ENCODE measurements at regions not wholly inside any gene's neighbourhood (a gene's known extent, or its start where the extent isn't known, plus 50 kb on each side); places are given as distances from the start of the nearest gene placed in this dataset.
"Not testable (repeated sequence)": the region's sequence is repeated elsewhere in the genome, so short reads cannot be mapped to it uniquely, and the experiment has no call there.

DNA sequence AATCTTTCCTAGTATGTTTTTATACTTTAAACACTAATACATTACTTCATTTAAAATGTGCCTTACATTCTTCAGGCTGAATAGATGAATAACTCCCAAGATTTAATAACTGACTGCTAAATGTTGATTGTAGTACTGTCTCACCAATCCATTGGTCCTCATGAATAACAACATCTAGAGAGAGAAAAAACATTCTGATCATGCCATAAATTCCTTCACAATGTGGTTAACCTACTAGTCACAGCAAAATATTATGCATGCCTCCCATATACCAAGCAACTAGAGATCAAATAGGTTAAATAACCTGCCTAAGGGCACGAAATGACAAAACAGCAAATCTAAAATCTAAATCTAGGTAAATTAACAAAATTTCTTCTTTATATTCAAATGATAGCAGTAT is 66.2 kb downstream of the SYT15 start:
- H3K27ac ChIP-seq; H3K4me3 ChIP-seq; H3K4me1 ChIP-seq (replicated peaks in 1 of 2); in situ Hi-C loops (cut with MboI; ENCODE audit: low pct_unique_long_range_greater_than_20kb in 2 of 9, low sequenced_read_pairs in 9 of 9, unreplicated experiment in 9 of 9): not testable (repeated sequence)
- ATAC-seq (replicated peaks in 6 of 8), result peak in 3 of 8 experiments; percentile 48 to 68 (median 54)
- WGBS, 10 experiments, result no CpG with 5 or more reads among the region's 1 CpG

DNA sequence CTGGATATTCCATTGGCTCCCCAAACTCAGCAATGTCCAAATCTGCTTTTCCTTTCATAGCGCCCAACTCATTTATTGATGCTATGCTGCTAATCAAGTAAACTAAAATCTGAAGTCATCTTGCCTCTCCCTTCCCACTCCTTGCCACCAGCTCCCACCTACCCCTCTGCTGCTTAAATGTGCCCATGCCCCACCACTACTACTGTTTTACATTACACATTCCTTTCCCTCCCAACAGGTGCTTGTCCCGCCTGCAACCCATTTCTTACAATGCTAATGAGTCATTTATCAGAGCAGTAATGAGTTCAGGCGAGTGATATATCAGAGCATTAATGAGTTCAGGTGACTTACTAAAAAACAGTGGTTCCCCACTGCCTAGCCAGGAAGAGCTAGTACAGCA is 67.2 kb downstream of the SYT15 start:
- ATAC-seq (replicated peaks in 6 of 8); H3K4me3 ChIP-seq; in situ Hi-C loops (cut with MboI; ENCODE audit: low pct_unique_long_range_greater_than_20kb in 2 of 9, low sequenced_read_pairs in 9 of 9, unreplicated experiment in 9 of 9); H3K27ac ChIP-seq; H3K4me1 ChIP-seq (replicated peaks in 1 of 2): not testable (repeated sequence)
- WGBS, 10 experiments, result no CpG with 5 or more reads among the region's 3 CpGs

DNA sequence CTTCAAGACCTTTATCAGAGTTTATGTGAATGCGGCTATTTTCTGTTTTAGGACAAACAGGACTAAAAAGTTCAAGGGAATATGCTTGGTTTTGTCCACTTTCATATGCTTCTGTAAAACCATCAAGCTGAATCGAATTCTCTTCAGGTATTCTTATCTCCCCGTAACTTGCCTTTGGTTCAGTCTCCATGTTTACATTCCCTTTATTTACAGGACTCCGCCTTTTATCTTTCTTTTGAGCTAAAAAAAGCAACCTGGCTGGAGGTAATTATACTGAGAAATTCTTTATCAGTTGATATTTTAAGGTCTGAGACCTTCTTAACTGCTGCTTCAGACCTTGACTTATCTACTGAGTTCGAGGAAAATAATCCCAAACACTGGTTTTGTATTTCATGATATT is 72.0 kb downstream of the SYT15 start:
- in situ Hi-C loops (cut with MboI; ENCODE audit: low pct_unique_long_range_greater_than_20kb in 2 of 9, low sequenced_read_pairs in 9 of 9, unreplicated experiment in 9 of 9), result not testable (repeated sequence)

DNA sequence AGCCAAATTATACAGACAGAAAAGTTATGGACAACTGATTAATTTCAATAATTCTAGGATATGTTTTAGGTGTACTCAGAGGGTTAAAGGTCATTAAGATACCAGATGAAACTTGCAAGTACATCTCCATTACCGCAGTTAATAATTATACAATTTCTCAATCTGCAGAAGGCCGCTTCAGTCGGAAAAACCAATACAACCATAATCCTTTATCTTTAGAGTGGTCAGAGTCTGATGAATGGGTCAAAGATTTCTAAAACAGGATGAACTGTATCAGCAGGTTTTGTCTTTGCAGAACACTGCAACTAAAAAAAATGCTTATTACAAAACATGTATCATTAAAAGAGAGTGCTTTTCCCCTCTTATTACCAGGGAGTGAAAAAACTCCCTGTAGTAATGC is 78.5 kb downstream of the SYT15 start:
- no CpG with 5 or more reads among the region's 3 CpGs for WGBS, 10 experiments
- in situ Hi-C loops (cut with MboI; ENCODE audit: low pct_unique_long_range_greater_than_20kb in 2 of 9, low sequenced_read_pairs in 9 of 9, unreplicated experiment in 9 of 9); H3K4me1 ChIP-seq (replicated peaks in 1 of 2); ATAC-seq (replicated peaks in 6 of 8); H3K4me3 ChIP-seq; H3K27ac ChIP-seq: not testable (repeated sequence)

More for the DNA sequence above, 72.0 kb downstream of the SYT15 start:
- H3K4me3 ChIP-seq; H3K4me1 ChIP-seq (replicated peaks in 1 of 2); ATAC-seq (replicated peaks in 6 of 8); H3K27ac ChIP-seq: not testable (repeated sequence)
- no CpG with 5 or more reads among the region's 5 CpGs for WGBS, 10 experiments

DNA sequence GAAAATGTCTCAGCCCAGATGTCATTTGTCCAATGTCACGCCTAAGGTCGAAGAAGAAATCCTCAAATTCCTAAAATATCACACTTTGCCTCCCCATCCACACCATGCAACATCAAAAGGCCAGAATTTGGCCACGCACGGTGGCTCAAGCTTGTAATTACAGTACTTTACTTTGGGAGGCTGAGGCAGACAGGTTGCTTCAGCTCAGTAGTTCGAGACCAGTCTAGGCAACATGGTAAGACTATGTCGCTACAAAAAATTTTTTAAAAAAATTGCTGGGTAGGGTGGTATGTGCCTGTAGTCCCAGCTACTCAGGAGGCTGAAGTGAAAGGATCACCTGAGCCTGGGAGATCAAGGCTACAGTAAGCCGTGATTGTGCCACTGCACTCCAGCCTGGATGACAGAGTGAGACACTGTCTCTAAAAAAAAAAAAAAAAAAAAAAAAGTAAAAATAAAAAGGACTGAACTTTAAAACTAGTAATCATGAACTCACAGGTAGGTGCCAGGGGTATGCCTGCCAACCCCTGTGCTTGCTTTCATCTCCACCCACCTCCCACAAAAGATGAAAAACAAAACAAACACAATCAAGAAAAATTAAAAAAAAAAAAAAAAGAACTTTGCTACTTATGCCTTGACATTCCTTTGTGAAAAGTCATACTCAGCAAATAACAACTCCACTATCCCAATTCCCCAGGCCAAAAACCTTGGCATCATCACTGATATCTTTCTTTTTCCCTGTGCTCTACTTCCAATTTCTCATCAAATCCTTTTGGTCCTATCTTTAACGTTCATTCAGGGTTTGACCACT is 81.3 kb downstream of the SYT15 start:
- H3K4me3 ChIP-seq; H3K27ac ChIP-seq; ATAC-seq (replicated peaks in 6 of 8); in situ Hi-C loops (cut with MboI; ENCODE audit: low pct_unique_long_range_greater_than_20kb in 2 of 9, low sequenced_read_pairs in 9 of 9, unreplicated experiment in 9 of 9); H3K4me1 ChIP-seq (replicated peaks in 1 of 2): not testable (repeated sequence)
- WGBS, 10 experiments, result no CpG with 5 or more reads among the region's 8 CpGs

DNA sequence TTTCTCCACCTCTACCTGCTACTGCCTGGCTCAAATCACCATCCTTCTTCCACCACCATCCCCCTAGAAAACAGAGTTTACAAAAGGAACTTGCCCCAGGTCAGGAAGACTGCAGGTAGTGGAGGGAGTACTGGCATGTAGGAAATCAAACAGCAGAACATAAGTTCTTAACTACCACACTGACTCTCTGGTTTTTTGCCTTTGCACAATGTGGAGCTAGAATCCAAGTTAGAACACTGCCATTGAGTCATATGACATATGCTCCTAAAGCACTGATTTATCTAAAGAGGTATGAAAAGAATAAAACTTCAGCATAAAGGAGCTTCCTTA is 81.9 kb downstream of the SYT15 start:
- H3K27ac ChIP-seq; in situ Hi-C loops (cut with MboI; ENCODE audit: low pct_unique_long_range_greater_than_20kb in 2 of 9, low sequenced_read_pairs in 9 of 9, unreplicated experiment in 9 of 9); H3K4me1 ChIP-seq (replicated peaks in 1 of 2); ATAC-seq (replicated peaks in 6 of 8); H3K4me3 ChIP-seq: not testable (repeated sequence)

DNA sequence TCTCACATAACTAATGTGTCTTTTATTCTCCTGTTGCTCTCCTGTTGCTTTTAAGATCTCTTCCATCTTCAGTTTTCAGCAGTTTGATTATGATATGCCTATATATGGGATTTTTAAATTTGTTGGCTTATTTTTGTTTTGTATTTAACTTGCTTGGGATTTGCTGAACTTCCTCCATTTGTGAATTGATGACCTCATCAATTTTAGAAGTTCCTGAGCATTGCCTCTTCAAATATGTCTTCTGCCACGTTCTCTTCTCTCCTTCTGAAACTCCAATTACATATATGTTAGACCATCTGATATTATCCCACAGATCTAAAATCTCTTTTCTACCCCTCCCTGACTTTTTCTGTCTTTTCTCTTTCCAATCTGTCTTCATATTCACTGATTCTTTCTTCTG is 86.6 kb downstream of the SYT15 start:
- H3K4me1 ChIP-seq (replicated peaks in 1 of 2); H3K4me3 ChIP-seq; in situ Hi-C loops (cut with MboI; ENCODE audit: low pct_unique_long_range_greater_than_20kb in 2 of 9, low sequenced_read_pairs in 9 of 9, unreplicated experiment in 9 of 9); ATAC-seq (replicated peaks in 6 of 8); H3K27ac ChIP-seq: not testable (repeated sequence)
- no CpG with 5 or more reads among the region's 1 CpG for WGBS, 10 experiments

DNA sequence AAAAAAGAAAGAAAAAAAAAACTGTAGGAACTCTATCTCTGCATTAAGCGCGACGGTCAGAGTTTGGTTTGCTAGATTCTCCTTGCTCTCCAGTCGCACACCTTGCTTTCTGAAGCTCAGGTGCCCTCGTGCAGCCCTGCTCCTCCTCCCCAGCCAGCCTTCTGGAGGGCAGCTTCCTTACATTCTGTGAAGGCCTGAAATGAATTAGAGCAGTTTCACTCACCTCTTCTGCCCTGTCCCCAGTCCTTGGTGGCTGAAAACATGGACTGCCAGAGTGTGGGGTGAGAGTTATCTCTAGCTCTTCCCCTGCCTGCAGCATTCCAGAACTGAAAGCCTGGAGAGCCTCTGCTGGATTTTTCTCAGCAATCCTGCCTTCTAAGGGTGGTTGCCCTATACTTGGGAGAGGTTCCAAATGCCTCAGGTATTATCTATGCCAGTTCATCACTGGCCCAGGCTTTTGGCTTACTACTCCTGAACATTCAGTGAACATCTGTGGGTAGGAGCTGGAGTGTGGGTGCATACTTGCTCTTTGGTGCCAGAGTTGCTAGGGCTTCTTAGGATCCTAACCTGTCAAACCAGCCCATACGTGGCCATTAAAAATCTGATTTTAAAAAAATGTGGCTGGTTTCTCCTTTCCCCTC is 89.5 kb downstream of the SYT15 start:
- ATAC-seq (replicated peaks in 6 of 8); H3K4me1 ChIP-seq (replicated peaks in 1 of 2); H3K27ac ChIP-seq; in situ Hi-C loops (cut with MboI; ENCODE audit: low pct_unique_long_range_greater_than_20kb in 2 of 9, low sequenced_read_pairs in 9 of 9, unreplicated experiment in 9 of 9); H3K4me3 ChIP-seq: not testable (repeated sequence)
- 73 to 80% methylated on average over 2 to 5 of the region's 6 CpGs; no CpG with 5 or more reads in 8 of the 10 experiments for WGBS, 10 experiments

DNA sequence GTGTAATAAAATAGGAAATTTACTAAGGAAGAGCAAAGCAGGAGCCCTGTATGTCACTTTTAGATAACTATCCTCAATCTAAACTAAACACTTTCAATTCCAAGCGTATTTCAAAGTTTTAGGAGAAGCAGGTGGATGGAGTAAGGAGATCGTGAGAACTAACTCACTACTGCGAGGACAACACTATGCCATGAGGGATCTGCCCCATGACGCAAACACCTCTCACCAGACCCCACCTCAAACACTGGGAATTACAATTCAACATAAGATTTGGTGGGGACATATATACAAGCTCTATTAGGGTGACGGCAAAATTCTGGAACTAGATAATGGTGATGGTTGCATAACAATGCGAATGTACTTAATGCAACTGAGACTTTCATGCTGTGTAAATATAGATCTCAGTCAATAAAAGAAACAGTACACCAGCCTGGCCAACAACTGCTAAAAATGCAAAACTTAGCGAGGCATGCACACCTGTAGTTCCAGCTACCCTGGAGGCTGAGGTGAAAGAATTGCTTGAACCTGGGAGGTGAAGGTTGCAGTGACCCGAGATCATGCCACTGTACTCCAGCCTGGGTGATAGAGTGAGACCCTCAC is 99.0 kb downstream of the SYT15 start:
- in situ Hi-C loops (cut with MboI; ENCODE audit: low pct_unique_long_range_greater_than_20kb in 2 of 9, low sequenced_read_pairs in 9 of 9, unreplicated experiment in 9 of 9); ATAC-seq (replicated peaks in 6 of 8): not testable (repeated sequence)
- WGBS, 10 experiments, result no CpG with 5 or more reads among the region's 8 CpGs

DNA sequence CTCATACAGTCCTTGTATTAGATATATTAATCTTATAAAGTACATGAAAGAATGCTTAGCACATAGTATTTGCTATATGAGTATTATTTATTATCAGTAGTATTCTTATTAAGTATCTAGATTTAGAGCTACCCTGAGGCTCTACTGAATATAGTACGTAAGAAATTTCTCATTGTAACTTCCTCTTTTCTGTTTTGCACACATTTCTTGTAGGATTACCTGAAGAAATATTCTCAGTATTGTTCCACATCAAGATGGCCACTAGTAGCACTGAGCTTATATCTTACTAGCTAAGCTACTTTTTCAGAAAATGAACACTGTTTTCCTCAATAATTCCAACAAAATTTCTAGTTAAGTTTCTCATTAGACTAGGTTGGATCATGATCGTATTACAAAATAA is 112.5 kb downstream of the SYT15 start:
- H3K27ac ChIP-seq; in situ Hi-C loops (cut with MboI; ENCODE audit: low pct_unique_long_range_greater_than_20kb in 2 of 9, low sequenced_read_pairs in 9 of 9, unreplicated experiment in 9 of 9); H3K4me3 ChIP-seq; H3K4me1 ChIP-seq (replicated peaks in 1 of 2); ATAC-seq (replicated peaks in 6 of 8): not testable (repeated sequence)
- WGBS, 10 experiments, result no CpG with 5 or more reads among the region's 2 CpGs

More for the DNA sequence above, 99.0 kb downstream of the SYT15 start:
- H3K4me1 ChIP-seq (replicated peaks in 1 of 2); H3K27ac ChIP-seq; H3K4me3 ChIP-seq: not testable (repeated sequence)

DNA sequence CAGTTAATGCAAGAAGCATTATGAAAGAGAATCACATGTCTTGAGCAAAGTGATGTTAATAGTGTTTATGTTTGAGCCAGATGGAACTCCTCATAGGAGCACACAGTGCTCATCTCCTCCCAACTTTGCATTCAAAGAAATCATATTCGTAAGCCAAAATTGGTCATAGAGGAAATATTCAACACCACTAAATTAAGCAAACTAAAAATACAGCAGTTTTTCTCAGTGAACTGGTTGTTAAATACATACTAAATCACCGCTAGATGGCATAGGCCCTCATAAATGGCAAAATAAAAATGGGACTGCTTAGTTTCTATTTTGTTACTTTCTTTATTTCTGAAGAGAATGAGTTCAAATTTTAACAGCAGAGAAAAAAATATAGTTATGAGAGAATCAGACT is 114.3 kb downstream of the SYT15 start:
- H3K4me1 ChIP-seq (replicated peaks in 1 of 2); in situ Hi-C loops (cut with MboI; ENCODE audit: low pct_unique_long_range_greater_than_20kb in 2 of 9, low sequenced_read_pairs in 9 of 9, unreplicated experiment in 9 of 9); H3K27ac ChIP-seq; H3K4me3 ChIP-seq: not testable (repeated sequence)
- ATAC-seq (replicated peaks in 6 of 8), result peak in 3 of 8 experiments; percentile 89 to 92 (median 92)
- no CpG with 5 or more reads among the region's 2 CpGs for WGBS, 10 experiments

DNA sequence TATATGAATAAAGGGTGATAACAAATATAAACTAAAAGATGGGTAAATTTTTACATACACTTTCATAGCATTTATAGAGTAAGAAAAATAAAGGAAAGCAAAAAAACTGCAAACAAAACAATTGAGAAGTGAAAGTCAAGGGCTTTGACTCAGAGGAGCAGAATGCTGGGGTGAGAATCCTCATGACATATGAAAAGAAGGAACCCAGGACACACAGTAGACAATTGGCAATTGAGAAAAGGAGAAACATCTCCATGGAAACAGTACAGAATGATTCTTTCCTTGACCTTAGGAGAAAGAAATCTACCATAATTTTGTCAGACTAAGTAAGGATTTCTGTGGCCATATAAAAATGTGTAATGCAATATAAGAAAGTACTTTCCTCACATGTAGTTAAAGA is 138.3 kb downstream of the SYT15 start:
- H3K27ac ChIP-seq; H3K4me1 ChIP-seq (replicated peaks in 1 of 2); H3K4me3 ChIP-seq; in situ Hi-C loops (cut with MboI; ENCODE audit: low pct_unique_long_range_greater_than_20kb in 2 of 9, low sequenced_read_pairs in 9 of 9, unreplicated experiment in 9 of 9): not testable (repeated sequence)
- ATAC-seq (replicated peaks in 6 of 8), result peak in 4 of 8 experiments; percentile 37 to 69 (median 50)

DNA sequence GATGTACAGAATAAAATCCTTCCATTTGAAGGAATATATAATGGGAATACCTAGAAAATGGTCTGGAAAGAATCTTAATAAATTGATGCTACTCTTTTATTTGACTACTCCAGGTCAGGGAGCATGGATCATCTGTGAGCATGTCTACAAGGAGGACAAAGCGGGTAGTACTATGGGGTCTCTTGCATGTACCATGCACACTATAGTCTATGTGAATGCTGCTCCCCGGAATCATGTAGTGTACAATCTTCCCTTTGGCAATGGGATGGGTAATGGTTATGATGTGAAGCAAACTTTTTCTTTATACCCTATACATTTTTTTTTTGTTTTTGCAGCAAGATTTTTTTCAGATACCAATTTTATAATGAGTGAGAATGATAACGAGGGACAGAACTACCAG is 139.1 kb downstream of the SYT15 start:
- H3K27ac ChIP-seq; in situ Hi-C loops (cut with MboI; ENCODE audit: low pct_unique_long_range_greater_than_20kb in 2 of 9, low sequenced_read_pairs in 9 of 9, unreplicated experiment in 9 of 9); ATAC-seq (replicated peaks in 6 of 8); H3K4me1 ChIP-seq (replicated peaks in 1 of 2); H3K4me3 ChIP-seq: not testable (repeated sequence)
- 47 to 100% methylated on average over 1 to 2 of the region's 3 CpGs; no CpG with 5 or more reads in 8 of the 10 experiments for WGBS, 10 experiments

DNA sequence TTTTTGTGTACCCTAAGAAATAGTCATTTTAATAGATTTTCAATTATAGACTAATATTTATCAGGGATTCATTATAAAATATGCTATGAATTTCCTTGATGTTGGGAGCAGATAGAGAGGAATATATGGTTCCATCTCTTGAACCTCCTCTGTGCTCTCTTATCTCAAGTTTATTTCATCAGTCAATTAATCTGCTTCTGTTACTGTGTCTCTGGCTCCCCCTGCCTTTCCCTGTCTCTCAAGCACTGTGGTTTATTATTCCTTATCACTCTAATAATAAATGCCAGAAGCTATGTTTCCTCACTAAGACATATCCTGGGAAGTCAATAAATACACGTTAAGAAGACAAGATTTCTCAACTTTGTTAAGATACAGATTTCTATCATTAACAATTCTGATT is 141.5 kb downstream of the SYT15 start:
- H3K4me3 ChIP-seq; H3K27ac ChIP-seq; in situ Hi-C loops (cut with MboI; ENCODE audit: low pct_unique_long_range_greater_than_20kb in 2 of 9, low sequenced_read_pairs in 9 of 9, unreplicated experiment in 9 of 9); H3K4me1 ChIP-seq (replicated peaks in 1 of 2): not testable (repeated sequence)
- WGBS, 10 experiments, result no CpG with 5 or more reads among the region's 1 CpG
- peak in 4 of 8 experiments; percentile 18 to 83 (median 57) for ATAC-seq (replicated peaks in 6 of 8)

Measured in motor neuron (in vitro differentiated cells).